GM18873 (cell line): ENCODE measurements at regions not wholly inside any gene's neighbourhood (a gene's known extent, or its start where the extent isn't known, plus 50 kb on each side); places are given as distances from the start of the nearest gene placed in this dataset.
A peak's percentile ranks its signal among the peaks of the same experiment; 100 is the strongest.
"Not testable (repeated sequence)": the region's sequence is repeated elsewhere in the genome, so short reads cannot be mapped to it uniquely, and the experiment has no call there.

Source experiments
- ATAC-seq: cut with Tn5 transposase; IDR thresholded peaks from one replicate; pipeline ENCODE4 v1.9.1; 2021; ENCODE audit warnings: mild to moderate bottlenecking, moderate library complexity, moderate number of reproducible peaks; ENCODE audit not compliant: unreplicated experiment, low FRiP score

DNA sequence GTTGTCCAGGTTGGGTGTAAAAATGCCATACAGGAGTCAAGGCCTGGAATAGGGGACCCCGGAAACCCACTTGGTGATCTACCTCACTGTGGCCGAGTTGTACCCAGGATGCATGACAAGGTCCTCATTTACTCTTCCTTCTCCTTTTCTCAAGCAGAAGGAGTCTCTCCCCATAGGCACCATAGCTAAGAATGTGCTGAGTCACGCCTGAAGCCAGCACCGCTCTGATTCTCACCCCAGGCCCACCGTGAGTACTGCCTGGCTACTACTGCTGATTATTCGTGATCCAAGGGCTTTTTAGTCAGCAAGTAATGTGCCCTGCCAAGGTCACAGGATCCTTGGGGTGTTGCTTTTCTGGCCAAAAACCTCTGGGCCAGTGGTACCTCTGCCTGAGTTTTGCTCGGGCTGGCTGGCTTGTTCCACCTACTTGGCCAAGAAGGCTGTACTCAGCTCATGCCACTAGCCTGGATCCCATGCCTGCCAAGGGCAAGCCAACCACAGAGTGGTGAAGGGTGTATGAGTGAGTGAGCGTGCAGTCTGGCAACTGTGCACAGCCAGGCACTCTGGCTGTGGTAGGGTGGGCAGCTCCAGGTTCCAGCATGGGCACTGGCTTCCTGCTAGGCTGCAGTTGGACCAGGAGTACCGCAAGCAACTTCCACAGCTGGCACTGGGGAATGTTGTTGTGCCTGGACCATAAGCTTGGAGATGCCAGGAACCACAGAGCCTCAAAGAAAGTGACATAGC, 650.1 kb upstream of the VRK2 start:
- ATAC-seq: no peak

DNA sequence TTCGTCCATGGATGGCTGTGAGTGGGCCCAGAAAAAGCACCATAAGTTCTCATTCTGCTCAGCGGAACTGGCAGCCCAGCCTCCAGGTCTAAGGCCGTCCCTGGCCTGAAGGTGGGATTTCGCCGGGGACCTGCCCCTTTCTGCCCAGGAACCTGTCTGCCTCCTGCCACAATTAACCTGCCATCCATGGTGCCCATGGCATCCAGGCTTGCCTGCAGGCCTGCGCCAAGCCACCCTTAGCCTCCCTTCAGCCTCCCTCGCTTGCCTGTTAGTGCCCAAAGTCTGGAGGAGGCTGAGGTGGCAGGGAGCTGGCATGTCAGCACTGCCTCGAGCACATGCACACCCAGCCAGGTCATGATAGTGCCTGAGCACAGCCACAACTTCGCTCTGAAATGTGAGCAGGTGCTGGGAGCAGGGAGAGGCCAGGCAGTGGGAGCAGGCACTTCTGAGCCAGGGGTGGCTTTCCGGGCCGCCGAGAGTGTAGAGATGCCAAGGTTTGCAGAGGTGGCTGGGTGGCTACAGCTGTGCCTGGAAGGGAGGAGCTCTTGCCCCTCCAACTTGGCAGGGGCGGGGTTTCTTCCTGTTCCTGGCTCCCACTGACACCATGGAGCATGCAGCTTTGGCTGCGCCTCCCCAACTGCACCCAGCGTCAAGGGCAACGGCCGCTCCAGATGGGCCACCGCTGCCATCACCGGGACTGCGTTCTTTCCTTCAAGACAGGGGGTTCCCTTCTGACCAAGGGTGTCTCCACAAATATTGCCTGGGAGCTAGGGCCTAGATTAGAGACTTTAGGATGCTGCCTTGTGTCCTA, 648.9 kb upstream of the VRK2 start:
- ATAC-seq: no peak

DNA sequence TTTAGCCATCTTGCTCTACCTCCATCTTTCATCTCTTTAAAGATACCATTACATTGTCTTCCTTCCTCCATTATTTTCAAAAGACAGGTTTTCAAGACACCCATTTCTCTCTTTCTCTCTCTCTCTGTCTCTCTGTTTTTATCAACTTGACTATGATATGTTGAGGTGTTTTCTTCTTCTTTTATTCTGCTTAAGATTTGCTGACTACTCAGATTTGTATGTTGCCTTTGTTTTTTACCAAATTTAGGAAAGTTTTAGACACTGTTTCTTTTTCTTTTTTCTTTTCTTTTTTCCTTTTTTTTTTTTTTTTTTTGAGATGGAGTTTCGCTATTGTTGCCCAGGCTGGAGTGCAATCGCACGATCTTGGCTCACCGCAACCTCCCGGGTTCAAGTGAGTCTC, 647.5 kb upstream of the VRK2 start:
- ATAC-seq: no peak

DNA sequence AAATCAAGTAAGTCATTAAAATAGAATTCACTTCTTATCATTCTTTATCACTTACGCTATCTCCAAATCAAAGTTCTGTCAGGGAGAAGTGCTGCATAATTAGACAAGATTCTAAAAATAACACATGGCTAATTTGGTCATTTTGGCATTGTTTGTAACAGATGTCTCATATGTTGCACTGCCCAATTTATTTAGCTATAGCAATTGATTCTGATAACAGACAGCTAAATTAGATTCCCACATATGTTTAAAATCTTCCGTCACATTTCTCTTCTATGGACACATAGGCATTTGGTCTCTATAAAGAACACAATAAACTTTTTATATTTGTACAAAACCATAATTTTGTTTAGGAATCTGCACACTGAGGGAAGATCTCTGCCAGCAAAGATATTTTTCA, 644.5 kb upstream of the VRK2 start:
- ATAC-seq: no peak

DNA sequence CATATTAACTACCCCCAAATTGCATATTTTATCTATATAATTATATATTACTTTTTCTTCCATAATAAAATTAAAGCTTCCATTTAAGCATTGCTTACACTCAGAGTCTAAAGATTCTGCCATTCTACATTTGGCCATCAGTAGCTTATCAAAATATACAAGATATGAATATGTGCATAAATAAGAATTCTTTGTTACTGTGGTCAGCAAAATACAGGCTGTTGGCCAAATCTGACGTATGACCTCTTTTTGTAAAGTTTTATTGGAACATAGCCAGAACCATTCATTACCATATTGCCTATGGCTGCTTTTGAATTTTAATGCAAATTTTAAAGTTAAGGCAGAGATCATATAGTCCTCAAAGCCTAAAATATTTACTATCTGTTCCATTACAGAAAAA, 643.9 kb upstream of the VRK2 start:
- no peak for ATAC-seq

DNA sequence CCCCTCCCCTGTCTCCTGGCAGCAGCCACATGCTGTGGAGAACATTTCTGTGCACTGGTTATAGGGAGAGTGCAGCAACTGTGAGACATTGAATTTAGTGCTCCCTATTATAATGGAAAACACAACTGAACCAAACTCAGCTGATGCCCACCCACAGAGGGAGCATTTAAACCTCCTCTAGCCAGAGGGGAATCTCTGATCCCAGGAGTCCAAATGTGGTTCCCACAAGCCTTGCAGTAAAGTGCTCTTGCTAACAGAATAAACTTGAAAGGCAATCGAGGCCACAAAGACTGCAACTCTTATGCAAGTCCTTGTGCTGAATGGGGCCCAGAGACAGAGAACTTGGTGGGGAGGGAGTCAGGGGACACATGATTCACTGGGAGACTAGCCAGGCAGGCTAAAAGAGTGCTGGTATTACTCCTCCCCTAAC, 638.8 kb upstream of the VRK2 start:
- no peak for ATAC-seq

DNA sequence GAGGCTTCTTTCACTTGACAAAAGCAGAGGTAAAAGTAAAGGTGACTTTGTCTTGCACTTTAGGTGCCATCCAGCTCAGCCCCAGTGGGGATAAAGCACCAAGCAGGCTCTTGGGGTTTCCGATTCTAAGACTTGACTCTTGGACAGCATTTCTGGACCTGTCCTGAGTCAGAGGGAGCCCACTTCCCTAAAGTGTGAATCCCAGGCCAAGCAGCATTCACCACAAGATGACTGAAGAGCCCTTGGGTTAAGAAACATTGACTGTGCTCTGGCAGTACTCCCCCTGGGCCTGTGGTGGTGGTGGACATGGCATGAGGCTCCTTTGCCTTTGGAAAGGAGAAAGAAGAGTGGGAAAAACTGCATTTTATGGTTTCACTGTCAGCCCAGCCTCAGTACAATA, 638.0 kb upstream of the VRK2 start:
- ATAC-seq: no peak

DNA sequence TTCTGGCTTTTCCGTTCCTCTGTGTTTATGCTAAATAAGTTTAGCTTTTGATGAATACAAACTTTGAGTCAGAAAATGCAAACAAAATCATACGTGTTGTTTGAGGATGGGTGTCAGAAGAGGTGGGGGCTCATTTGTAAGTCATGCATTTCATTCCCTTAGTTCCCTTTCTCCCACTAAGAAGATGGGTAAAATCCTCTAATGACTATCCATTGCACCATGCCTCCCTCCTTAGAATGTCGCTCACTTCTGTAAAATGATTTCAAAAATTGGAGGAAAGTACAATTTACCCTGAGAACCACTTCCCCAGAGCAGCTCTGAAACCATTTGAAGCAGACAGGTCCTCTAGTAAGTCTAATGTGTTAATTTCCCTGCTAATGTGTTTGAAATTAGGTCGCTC, 629.6 kb upstream of the VRK2 start:
- no peak for ATAC-seq

DNA sequence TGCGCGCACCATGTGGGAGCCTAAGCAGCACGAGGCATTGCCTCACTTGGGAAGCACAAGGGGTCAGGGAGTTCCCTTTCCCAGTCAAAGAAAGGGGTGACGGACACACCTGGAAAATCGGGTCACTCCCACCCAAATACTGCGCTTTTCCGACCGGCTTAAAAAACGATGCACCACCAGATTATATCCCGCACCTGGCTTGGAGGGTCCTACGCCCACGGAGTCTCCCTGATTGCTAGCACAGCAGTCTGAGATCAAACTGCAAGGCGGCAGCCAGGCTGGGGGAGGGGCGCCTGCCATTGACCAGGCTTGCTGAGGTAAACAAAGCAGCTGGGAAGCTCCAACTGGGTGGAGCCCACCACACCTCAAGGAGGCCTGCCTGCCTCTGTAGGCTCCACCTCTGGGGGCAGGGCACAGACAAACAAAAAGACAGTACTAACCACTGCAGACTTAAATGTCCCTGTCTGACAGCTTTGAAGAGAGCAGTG, 627.7 kb upstream of the VRK2 start:
- not testable (repeated sequence) for ATAC-seq

DNA sequence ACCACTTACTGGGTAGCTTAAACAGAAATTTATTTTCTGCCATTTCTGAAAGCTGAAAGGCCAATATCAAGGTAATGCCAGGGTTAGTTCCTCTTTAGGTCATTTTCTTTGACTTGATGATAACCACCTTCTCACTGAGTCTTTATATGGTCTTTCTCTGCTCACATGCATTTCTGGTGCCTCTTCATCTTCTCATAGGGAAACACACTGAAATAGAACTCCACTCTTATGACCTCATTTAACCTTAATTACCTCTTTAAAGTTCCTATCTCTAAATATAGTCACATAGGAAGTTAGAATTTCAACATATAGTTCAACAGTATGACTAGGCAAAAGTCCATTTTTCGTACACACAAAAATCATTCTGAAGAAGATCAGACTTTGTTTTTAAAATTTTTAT, 616.8 kb upstream of the VRK2 start:
- no peak for ATAC-seq

DNA sequence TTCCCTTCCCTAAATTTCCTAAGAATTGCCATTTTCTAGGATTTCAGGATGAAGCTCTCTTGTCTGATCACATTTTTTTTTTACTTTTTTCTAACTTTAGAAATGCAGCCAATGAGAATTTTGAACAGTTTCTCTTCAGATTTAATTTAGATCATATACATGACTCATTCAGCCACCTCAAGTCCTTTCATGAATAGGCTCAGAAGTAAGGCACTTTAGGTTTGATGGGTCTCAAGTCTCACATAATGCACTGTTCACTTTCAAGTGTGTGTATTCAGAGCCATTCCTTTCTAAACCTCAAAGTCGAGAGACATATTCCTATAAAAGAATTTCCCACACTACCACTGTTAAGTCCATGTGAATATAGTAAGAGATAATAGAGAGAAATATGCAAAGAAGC, 614.1 kb upstream of the VRK2 start:
- no peak for ATAC-seq

DNA sequence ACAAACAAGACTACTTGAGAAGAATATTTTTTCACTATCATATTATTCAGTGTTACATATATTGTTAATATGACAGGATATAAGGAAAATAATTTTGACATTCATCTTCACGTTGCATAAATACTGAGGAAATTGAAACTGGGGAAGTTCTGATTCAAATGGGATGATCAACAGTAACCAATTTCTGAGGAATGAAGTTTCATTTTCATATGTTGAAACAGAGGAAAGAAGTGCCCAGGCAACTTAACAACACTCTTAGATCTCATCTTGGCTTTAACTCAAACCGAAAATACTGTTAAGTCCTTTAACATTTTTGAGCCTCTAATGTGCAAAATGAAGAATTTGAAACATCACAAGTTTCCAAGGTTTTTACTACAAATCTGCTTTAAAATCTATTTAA, 612.2 kb upstream of the VRK2 start:
- ATAC-seq: no peak

DNA sequence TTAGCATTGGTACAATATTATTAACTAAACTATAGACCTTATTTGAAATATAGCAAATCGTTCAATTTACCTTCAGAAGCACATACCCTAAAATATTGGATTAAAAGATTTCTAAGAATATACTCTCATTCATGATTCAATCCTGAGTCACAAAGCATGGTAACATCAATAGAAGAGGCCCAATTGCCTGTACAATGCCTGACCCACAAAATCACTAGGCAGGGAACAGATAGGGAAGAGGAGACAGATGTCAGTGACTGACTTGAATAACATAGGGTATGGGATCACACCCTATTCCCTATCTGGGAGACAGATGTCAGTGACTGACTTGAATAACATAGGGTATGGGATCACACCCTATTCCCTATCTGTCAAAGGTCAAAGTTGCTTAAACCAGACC, 611.6 kb upstream of the VRK2 start:
- ATAC-seq: no peak

DNA sequence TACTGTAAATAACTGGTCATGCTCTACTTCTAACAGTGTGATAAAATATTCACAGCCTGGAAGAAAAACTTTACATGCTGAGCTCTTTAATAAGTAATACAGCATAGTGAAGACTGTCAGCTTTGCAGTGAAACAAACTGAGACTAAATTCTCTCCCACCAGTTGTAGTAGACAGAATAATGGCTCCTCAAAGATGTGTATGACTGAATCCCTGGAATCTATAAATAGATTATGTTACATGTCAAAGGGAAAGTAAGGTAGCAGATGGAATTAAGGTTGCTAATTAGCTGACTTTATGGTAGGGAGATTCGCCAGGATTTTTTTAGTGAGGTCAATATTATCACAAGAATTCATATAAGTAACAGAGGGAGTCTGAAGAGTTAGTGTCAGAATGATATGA, 609.5 kb upstream of the VRK2 start:
- ATAC-seq: no peak

DNA sequence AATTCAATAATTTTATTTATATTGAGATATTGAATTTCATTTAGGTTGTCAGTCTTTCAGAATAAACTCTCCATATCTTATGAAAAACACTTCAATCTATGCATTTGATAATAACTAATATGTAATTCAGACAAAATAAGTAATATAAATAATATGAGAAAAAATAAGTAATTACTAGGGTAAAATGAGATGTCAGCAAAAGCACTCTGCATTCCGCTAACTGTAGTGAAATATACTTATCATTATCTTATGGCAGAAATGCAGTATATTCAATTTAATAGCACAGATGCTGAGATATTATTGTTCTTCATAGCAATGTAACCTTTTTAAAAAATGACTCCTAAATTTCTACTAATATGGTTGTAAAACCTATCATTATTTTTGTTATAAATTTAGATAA, 606.2 kb upstream of the VRK2 start:
- no peak for ATAC-seq

DNA sequence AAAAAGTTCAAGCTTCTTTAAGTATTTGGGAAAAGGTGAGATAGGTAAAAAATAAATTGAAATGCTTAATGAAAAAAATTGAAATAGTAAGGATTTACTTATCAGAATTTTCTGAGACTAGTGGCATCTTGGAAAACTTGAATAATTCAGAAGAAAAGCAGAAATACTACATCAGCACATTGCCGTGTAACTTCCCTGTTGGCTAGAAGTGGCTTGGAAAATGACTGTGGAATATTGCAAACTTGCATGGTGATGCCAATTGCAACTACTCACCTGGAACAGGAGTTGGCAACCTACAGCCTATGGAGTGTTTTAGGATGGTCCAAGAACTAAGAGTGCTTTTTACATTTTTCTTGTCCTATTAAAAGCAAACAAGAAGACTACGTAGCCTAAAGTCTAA, 603.5 kb upstream of the VRK2 start:
- ATAC-seq: no peak

DNA sequence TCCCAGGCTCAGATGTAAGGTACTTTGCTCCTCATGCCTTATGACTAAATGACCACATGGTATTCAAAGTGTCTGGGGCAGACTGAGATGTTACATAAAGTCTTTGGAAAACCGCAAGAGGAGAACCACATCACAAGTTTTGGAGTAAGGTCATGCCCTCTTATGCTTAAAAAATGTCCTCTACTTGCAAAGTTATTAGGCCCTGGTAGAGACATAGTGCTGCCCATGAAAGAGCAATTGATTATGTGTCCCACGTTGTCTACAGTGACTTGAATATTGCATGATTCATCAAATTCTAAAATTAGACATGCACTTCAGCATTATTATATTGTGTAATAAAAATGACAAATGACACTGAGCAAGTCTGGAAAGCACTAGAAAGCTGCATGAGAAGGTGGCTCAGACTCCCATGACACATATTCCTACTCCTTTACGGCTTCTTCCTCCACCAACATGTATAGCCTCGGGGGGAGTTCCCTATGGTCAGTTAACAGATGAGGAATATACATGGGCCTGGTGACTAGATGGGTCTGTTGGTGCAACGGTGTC, 602.6 kb upstream of the VRK2 start:
- no peak for ATAC-seq

DNA sequence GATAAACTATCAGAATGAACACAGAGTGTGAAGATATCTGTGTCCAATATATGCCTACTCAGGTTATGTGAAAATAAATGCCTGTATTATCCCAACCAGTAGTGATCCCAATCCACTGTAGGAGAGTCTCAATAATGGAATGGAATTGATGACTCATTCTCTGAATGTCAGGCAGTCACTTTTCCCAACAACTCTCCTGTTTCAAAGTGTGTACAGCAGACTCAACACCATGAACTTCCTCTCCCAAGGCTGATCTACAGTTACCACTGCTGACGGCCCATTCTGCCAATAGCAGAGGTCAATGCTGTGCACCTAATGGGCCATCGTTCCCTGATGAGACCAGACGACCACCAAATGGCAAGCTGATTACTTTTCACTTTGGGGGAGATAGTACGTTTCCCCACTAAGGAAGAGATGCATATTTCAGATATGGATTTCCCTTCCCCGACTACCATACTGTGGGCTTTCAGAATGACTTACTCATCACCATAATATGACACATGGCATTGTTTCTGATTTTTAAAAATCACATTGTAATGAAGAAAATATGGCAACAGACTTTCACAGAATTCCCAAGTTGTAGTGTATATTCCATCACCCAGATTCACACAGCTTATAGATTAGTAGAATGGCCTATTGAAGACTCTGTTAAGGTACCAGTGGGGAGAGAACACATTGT, 601.7 kb upstream of the VRK2 start:
- ATAC-seq: no peak

DNA sequence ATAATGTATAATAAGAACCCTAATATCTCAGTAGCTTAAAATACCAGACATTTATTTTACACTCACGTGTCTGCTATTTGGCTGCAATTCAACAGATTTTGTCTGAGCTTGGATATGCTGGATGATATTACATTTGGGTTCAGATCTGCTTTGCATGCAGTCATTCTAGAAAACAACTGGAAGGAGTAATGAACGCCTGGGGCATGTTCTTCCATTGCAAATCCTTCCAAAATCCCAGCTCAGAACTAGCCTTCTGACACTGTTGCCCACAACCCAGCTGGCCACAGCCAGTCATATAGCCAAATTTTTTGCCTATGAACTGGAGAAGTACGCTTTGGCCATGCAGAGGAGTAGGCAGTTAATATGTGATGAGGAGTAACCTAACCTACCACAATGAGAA, 597.8 kb upstream of the VRK2 start:
- no peak for ATAC-seq

DNA sequence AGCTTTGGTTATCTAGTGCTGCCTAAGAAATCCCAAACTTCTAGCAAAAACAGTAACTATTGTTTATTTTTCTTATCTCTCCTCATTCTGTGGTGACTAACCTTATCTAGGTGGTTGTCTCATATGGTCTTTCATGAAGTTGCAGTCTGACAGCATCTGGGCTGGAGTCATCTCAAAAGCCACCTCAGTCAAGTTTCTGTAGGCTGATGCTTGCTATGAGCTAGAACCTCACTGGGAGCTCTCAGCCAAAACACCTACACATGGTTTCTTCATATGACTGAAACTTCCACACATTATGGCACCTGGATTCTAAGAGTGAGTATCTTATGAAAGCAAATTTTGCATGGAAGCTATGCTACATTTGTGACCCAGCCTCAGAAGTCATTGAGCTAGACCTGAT, 596.4 kb upstream of the VRK2 start:
- peak; percentile 84 for ATAC-seq

DNA sequence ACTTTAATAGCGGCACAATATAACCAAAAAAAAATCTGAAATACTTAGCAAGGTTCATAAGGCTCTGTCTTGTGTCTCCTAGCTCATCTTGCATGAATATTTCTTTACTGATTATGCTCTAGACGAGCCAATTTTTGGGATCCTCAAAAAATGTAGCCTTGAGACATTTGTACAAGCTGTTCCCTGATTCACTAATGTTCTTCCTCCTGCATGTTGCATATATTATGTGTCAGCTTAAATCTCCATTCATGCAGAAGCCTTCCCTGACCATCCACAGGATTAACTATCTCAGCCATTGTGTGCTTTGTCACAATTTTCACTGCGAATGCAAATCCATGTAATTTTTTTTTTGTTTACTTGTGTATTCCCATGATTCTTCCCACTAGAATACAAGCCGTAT, 594.0 kb upstream of the VRK2 start:
- no peak for ATAC-seq
